DOHH2 (cell line): ENCODE measurements at regions not wholly inside any gene's neighbourhood (a gene's known extent, or its start where the extent isn't known, plus 50 kb on each side); places are given as distances from the start of the nearest gene placed in this dataset.
"Not testable (repeated sequence)": the region's sequence is repeated elsewhere in the genome, so short reads cannot be mapped to it uniquely, and the experiment has no call there.

Source experiments
- H3F3A ChIP-seq: fragments of 200-600 bp; sonication (generic), shearing (Covaris generic); 2 replicates; pipeline ENCODE4 v1.6.0; 2016; ENCODE audit warnings: antibody characterized with exemption, mild to moderate bottlenecking; ENCODE audit not compliant: control insufficient read depth, insufficient read depth
- H3K27ac ChIP-seq: fragments of 200-600 bp; sonication (generic); 2 replicates; pipeline ENCODE4 v1.5.1; 2014; ENCODE audit warnings: low read depth, mild to moderate bottlenecking, low read length, moderate library complexity
- H3K27me3 ChIP-seq: fragments of 200-600 bp; sonication (generic); 2 replicates; pipeline ENCODE4 v1.6.1; 2014; ENCODE audit warnings: mild to moderate bottlenecking, low read length, mixed read lengths; ENCODE audit not compliant: control insufficient read depth
- H3K36me3 ChIP-seq: fragments of 200-600 bp; sonication (generic); 2 replicates; pipeline ENCODE4 v1.6.1; 2014; ENCODE audit warnings: mild to moderate bottlenecking, low read length, moderate library complexity, mixed read lengths; ENCODE audit not compliant: control insufficient read depth
- H3K4me1 ChIP-seq: fragments of 200-600 bp; sonication (generic); 2 replicates; pipeline ENCODE4 v1.6.1; 2014; ENCODE audit warnings: mild to moderate bottlenecking, low read length, mixed read lengths; ENCODE audit not compliant: control insufficient read depth
- H3K4me2 ChIP-seq: fragments of 200-600 bp; sonication (generic); 2 replicates; pipeline ENCODE4 v1.6.0; 2014; ENCODE audit warnings: mild to moderate bottlenecking, low read length, moderate library complexity
- H3K4me3 ChIP-seq: fragments of 200-600 bp; sonication (generic); 2 replicates; pipeline ENCODE4 v1.5.1; 2014; ENCODE audit warnings: mild to moderate bottlenecking, low read length, mixed read lengths
- H3K79me2 ChIP-seq: fragments of 200-600 bp; sonication (generic); 2 replicates; pipeline ENCODE4 v1.6.1; 2014; ENCODE audit warnings: mild to moderate bottlenecking, low read length, mixed read lengths; ENCODE audit not compliant: control insufficient read depth
- H3K9me2 ChIP-seq: fragments of 200-600 bp; sonication (generic); replicated peaks from 2 replicates; pipeline ENCODE4 v1.6.1; 2014; ENCODE audit warnings: mild to moderate bottlenecking, low read length, mixed read lengths; ENCODE audit not compliant: control insufficient read depth
- H3K9me3 ChIP-seq: fragments of 200-600 bp; sonication (generic); 2 replicates; pipeline ENCODE4 v1.6.1; 2014; ENCODE audit warnings: antibody characterized with exemption, low read length, mixed read lengths; ENCODE audit not compliant: control insufficient read depth, insufficient read depth
- H4K20me1 ChIP-seq: fragments of 200-600 bp; sonication (generic); 2 replicates; pipeline ENCODE4 v1.6.0; 2014; ENCODE audit warnings: low read depth, mild to moderate bottlenecking, antibody characterized with exemption, low read length, moderate library complexity; ENCODE audit not compliant: control insufficient read depth, insufficient read depth
- EZH2phosphoT487 ChIP-seq: fragments of 200-600 bp; sonication (generic); IDR thresholded peaks from 2 replicates; pipeline ENCODE4 v1.6.1; 2017; ENCODE audit warnings: borderline replicate concordance, mild to moderate bottlenecking, antibody characterized with exemption, low read length, moderate library complexity, mixed read lengths
- TF ChIP-seq, protein P1 (sequence below): fragments of 200-600 bp; sonication (generic); IDR thresholded peaks from one replicate; pipeline ENCODE4 v1.5.1; 2014; ENCODE audit warnings: antibody characterized with exemption, mild to moderate bottlenecking, low read depth, low read length; ENCODE audit not compliant: poor library complexity, severe bottlenecking

DNA sequence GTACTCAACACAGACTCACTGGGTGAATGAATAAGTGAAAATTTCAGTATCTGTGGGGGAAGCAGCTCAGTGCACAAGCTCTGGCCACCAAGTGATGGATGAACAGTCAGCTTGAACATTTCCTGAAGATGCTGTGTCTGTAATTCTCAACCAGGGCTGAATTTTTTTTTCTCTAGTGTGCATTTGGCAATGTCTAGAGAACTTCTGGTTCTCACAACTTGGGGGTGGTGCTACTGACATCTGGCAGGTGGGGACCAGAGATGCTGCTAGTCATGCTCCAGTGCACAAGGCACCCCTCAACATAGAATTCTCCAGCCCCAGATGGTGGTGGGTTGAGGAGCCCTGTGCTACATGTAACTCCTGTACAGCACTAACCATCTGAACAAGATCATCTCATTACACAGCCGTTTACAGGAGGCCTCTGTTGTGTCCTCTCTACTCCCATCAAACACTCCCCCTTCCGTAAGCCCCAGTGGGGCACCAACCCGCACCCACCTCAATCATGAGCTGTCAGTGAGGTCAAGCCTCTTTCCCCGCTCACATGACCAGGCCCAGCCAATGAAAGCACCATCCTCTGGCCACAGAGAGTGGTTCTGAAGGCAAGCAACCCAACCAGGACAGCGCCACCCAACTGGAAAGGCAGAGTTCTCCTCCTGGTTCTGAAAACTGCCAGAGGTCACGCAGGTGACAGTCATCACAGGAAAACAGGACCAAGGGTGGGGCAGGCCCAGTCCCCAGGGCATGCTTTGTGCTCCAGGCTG lies 103.9 kb upstream of the PMEPA1 start:
- H3K27ac ChIP-seq = no peak overlapping the region
- H3K4me3 ChIP-seq = no peak overlapping the region
- H3K9me2 ChIP-seq = no peaks in the 10 kb centered on the region
- peaks cover 21% of the 10 kb centered on the region for H3K27me3 ChIP-seq
- no peaks in the 10 kb centered on the region for H3K9me3 ChIP-seq
- TF ChIP-seq, protein P1, sequence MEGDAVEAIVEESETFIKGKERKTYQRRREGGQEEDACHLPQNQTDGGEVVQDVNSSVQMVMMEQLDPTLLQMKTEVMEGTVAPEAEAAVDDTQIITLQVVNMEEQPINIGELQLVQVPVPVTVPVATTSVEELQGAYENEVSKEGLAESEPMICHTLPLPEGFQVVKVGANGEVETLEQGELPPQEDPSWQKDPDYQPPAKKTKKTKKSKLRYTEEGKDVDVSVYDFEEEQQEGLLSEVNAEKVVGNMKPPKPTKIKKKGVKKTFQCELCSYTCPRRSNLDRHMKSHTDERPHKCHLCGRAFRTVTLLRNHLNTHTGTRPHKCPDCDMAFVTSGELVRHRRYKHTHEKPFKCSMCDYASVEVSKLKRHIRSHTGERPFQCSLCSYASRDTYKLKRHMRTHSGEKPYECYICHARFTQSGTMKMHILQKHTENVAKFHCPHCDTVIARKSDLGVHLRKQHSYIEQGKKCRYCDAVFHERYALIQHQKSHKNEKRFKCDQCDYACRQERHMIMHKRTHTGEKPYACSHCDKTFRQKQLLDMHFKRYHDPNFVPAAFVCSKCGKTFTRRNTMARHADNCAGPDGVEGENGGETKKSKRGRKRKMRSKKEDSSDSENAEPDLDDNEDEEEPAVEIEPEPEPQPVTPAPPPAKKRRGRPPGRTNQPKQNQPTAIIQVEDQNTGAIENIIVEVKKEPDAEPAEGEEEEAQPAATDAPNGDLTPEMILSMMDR = no peak
- no peak for TF ChIP-seq EZH2phosphoT487
- no peaks in the 10 kb centered on the region for H3K36me3 ChIP-seq
- H3F3A ChIP-seq = no peaks in the 10 kb centered on the region
- H4K20me1 ChIP-seq = no peaks in the 10 kb centered on the region
- H3K4me2 ChIP-seq = no peak overlapping the region
- H3K4me1 ChIP-seq = no peaks in the 10 kb centered on the region
- H3K79me2 ChIP-seq = no peaks in the 10 kb centered on the region

DNA sequence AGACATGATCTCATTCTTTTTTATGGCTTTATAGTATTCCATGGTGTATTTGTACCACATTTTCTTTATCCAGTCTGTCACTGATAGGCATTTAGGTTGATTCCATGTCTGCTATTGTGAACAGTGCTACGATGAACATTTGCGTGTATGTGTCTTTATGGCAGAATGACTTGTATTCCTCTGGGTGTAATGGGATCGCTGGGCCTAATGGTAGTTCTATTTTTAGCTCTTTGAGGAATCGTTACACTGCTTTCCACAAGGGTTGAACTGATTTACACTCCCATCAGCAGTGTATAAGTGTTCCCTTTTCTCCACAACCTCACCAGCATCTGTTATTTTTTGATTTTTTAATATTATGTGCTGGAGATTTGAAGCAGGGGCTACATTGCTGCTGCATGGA lies 102.8 kb upstream of the PMEPA1 start:
- not testable (repeated sequence) for H3K4me1 ChIP-seq, H3F3A ChIP-seq, H3K9me2 ChIP-seq, H3K4me3 ChIP-seq, H4K20me1 ChIP-seq, H3K79me2 ChIP-seq, H3K36me3 ChIP-seq, H3K4me2 ChIP-seq, H3K9me3 ChIP-seq, H3K27ac ChIP-seq
- H3K27me3 ChIP-seq = peaks cover 22% of the 10 kb centered on the region

DNA sequence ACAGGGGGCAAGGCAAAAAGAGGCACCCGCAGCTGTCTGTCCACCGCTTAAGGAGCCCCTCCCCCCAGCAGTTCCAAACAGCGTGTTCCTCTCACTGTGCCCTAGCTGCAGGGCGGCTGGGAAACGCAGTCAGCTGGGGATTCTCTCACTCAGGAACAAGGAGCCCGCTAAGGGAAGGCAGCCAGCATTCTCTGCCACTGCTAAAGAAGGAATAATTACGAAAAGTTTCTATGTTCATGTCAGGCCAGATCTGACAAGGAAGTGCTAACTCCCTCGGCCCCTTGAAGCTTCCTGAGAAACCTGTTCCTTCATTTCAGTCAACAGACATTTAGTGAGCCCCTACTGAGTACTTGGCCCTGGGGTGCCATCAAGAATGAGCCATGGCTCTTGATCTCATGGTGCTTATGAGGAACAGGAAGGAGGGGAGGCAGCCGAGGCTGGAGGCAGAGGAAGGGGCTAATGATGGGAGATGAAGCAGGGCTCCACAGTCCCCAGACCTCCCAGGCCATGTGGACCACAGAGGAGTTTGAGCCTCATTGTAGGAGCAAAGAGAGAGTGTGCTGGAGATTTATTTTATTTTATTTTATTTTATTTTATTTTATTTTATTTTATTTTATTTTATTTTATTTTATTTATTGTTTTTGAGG lies 101.7 kb upstream of the PMEPA1 start:
- Histone ChIP-seq H3F3A (no peaks in the 10 kb centered on the region), H3K27ac (no peak overlapping the region), H3K9me3 (no peaks in the 10 kb centered on the region), H3K4me3 (no peak overlapping the region), H4K20me1 (no peaks in the 10 kb centered on the region), H3K4me2 (no peak overlapping the region), H3K9me2 (no peaks in the 10 kb centered on the region), H3K79me2 (no peaks in the 10 kb centered on the region), H3K4me1 (no peaks in the 10 kb centered on the region), H3K27me3 (peaks cover 14% of the 10 kb centered on the region), H3K36me3 (no peaks in the 10 kb centered on the region)
- TF ChIP-seq, protein P1 = no peak
- TF ChIP-seq EZH2phosphoT487 = no peak
